SJSA1 (cell line): ENCODE measurements at regions not wholly inside any gene's neighbourhood (a gene's known extent, or its start where the extent isn't known, plus 50 kb on each side); places are given as distances from the start of the nearest gene placed in this dataset.
A peak's percentile ranks its signal among the peaks of the same experiment; 100 is the strongest.

Source experiments
- DNase-seq, 2 experiments: peaks; one replicate each; pipeline ENCODE4 v3.0.0-alpha.2; 2015 to 2020; ENCODE audit warnings: low spot score in 2 of 2, low read depth in 1 of 2
- H3K27ac ChIP-seq: fragments of 250-450 bp; sonication (Bioruptor Pico); 2 replicates; pipeline ENCODE4 v1.5.1; 2020; ENCODE audit warnings: mild to moderate bottlenecking, moderate library complexity
- H3K27me3 ChIP-seq: fragments of 250-450 bp; sonication (Bioruptor Pico); replicated peaks from 2 replicates; pipeline ENCODE4 v1.5.1; 2020; ENCODE audit warnings: mild to moderate bottlenecking, moderate library complexity
- H3K36me3 ChIP-seq: fragments of 250-450 bp; sonication (Bioruptor Pico); 2 replicates; pipeline ENCODE4 v1.5.1; 2020; ENCODE audit warnings: mild to moderate bottlenecking
- H3K4me1 ChIP-seq: fragments of 250-450 bp; sonication (Bioruptor Pico); replicated peaks from 2 replicates; pipeline ENCODE4 v1.6.1; 2021; ENCODE audit warnings: mild to moderate bottlenecking
- H3K4me3 ChIP-seq: fragments of 250-450 bp; sonication (Bioruptor Pico); 2 replicates; pipeline ENCODE4 v1.5.1; 2020; ENCODE audit warnings: mild to moderate bottlenecking
- H3K9me3 ChIP-seq: fragments of 250-450 bp; sonication (Bioruptor Pico); replicated peaks from 2 replicates; pipeline ENCODE4 v1.5.1; 2020; ENCODE audit warnings: mild to moderate bottlenecking

- no peak for DNase-seq
- no peaks in the 10 kb centered on the region for H3K36me3 ChIP-seq
- H3K27me3 ChIP-seq: no peaks in the 10 kb centered on the region
- no peak overlapping the region for H3K4me3 ChIP-seq
- H3K9me3 ChIP-seq: no peaks in the 10 kb centered on the region
- H3K4me1 ChIP-seq: peaks cover 5% of the 10 kb centered on the region; the same call in 1 of the 2 replicates
- H3K27ac ChIP-seq: no peak overlapping the region
These were observed 144.9 kb upstream of the NCKAP5 start for GRCh38 chr2:133713049-133713580.

- no peaks in the 10 kb centered on the region for H3K9me3 ChIP-seq
- H3K36me3 ChIP-seq: no peaks in the 10 kb centered on the region
- H3K4me3 ChIP-seq: no peak overlapping the region
- peaks cover 5% of the 10 kb centered on the region; the same call in 1 of the 2 replicates for H3K4me1 ChIP-seq
- H3K27me3 ChIP-seq: no peaks in the 10 kb centered on the region
- DNase-seq: no peak
- H3K27ac ChIP-seq: no peak overlapping the region
These were observed 147.9 kb upstream of the NCKAP5 start for GRCh38 chr2:133716166-133716565.

- Histone ChIP-seq H3K4me3 (no peak overlapping the region), H3K27ac (no peak overlapping the region), H3K4me1 (peaks cover 5% of the 10 kb centered on the region; the same call in 1 of the 2 replicates), H3K27me3 (no peaks in the 10 kb centered on the region), H3K36me3 (no peaks in the 10 kb centered on the region), H3K9me3 (no peaks in the 10 kb centered on the region)
- no peak for DNase-seq
These were observed 149.2 kb upstream of the NCKAP5 start for GRCh38 chr2:133717497-133717896.

- Histone ChIP-seq H3K4me3 (no peak overlapping the region), H3K4me1 (peaks cover 5% of the 10 kb centered on the region; the same call in 1 of the 2 replicates), H3K9me3 (no peaks in the 10 kb centered on the region), H3K36me3 (no peaks in the 10 kb centered on the region), H3K27me3 (no peaks in the 10 kb centered on the region), H3K27ac (no peak overlapping the region)
- no peak for DNase-seq
These were observed 150.5 kb upstream of the NCKAP5 start for GRCh38 chr2:133718688-133719201.

- Histone ChIP-seq H3K9me3 (no peaks in the 10 kb centered on the region), H3K4me1 (peaks cover 5% of the 10 kb centered on the region; the same call in 1 of the 2 replicates), H3K36me3 (no peaks in the 10 kb centered on the region), H3K4me3 (no peak overlapping the region), H3K27me3 (no peaks in the 10 kb centered on the region), H3K27ac (no peak overlapping the region)
- no peak for DNase-seq
These were observed 152.2 kb upstream of the NCKAP5 start for GRCh38 chr2:133720429-133720828.

GRCh38 chr2:133721118-133721517 is 152.9 kb upstream of the NCKAP5 start:
- Histone ChIP-seq H3K4me3 (no peak overlapping the region), H3K4me1 (peaks cover 5% of the 10 kb centered on the region; the same call in 1 of the 2 replicates), H3K27ac (no peak overlapping the region), H3K36me3 (no peaks in the 10 kb centered on the region), H3K9me3 (no peaks in the 10 kb centered on the region), H3K27me3 (no peaks in the 10 kb centered on the region)
- no peak for DNase-seq

GRCh38 chr2:133723133-133723532 is 154.9 kb upstream of the NCKAP5 start:
- Histone ChIP-seq H3K4me1 (no peaks in the 10 kb centered on the region), H3K36me3 (no peaks in the 10 kb centered on the region), H3K9me3 (no peaks in the 10 kb centered on the region), H3K4me3 (no peak overlapping the region), H3K27ac (no peak overlapping the region), H3K27me3 (no peaks in the 10 kb centered on the region)
- no peak for DNase-seq

- Histone ChIP-seq H3K27ac (no peak overlapping the region), H3K4me1 (no peaks in the 10 kb centered on the region), H3K4me3 (no peak overlapping the region), H3K9me3 (no peaks in the 10 kb centered on the region), H3K27me3 (no peaks in the 10 kb centered on the region), H3K36me3 (no peaks in the 10 kb centered on the region)
- DNase-seq: no peak
These were observed 158.7 kb upstream of the NCKAP5 start for GRCh38 chr2:133726973-133727372.

GRCh38 chr2:133732059-133732458 is 163.8 kb upstream of the NCKAP5 start:
- Histone ChIP-seq H3K4me1 (peaks cover 10% of the 10 kb centered on the region), H3K27ac (no peak overlapping the region), H3K36me3 (no peaks in the 10 kb centered on the region), H3K4me3 (no peak overlapping the region), H3K9me3 (no peaks in the 10 kb centered on the region), H3K27me3 (no peaks in the 10 kb centered on the region)
- no peak for DNase-seq

- H3K4me1 ChIP-seq: peaks cover 18% of the 10 kb centered on the region
- no peaks in the 10 kb centered on the region for H3K27me3 ChIP-seq
- no peak for DNase-seq
- H3K9me3 ChIP-seq: no peaks in the 10 kb centered on the region
- peak overlapping the region; percentile 24 for H3K27ac ChIP-seq
- H3K36me3 ChIP-seq: no peaks in the 10 kb centered on the region
- no peak overlapping the region for H3K4me3 ChIP-seq
These were observed 165.0 kb upstream of the NCKAP5 start for GRCh38 chr2:133732982-133733900.

- Histone ChIP-seq H3K27ac (peak overlapping the region; percentile 24), H3K4me1 (peaks cover 18% of the 10 kb centered on the region), H3K4me3 (no peak overlapping the region), H3K36me3 (no peaks in the 10 kb centered on the region), H3K9me3 (no peaks in the 10 kb centered on the region), H3K27me3 (no peaks in the 10 kb centered on the region)
- no peak for DNase-seq
These were observed 165.6 kb upstream of the NCKAP5 start for GRCh38 chr2:133733901-133734255.

GRCh38 chr2:133734716-133735495 is 166.6 kb upstream of the NCKAP5 start:
- H3K27ac ChIP-seq: no peak overlapping the region
- no peak overlapping the region for H3K4me3 ChIP-seq
- H3K9me3 ChIP-seq: no peaks in the 10 kb centered on the region
- H3K36me3 ChIP-seq: no peaks in the 10 kb centered on the region
- H3K27me3 ChIP-seq: no peaks in the 10 kb centered on the region
- no peak for DNase-seq
- peaks cover 18% of the 10 kb centered on the region for H3K4me1 ChIP-seq

- no peak for DNase-seq
- Histone ChIP-seq H3K27ac (no peak overlapping the region), H3K27me3 (no peaks in the 10 kb centered on the region), H3K4me1 (peaks cover 18% of the 10 kb centered on the region), H3K36me3 (no peaks in the 10 kb centered on the region), H3K4me3 (no peak overlapping the region), H3K9me3 (no peaks in the 10 kb centered on the region)
These were observed 168.4 kb upstream of the NCKAP5 start for GRCh38 chr2:133736674-133737073.
